ENCODE measurements at regions not wholly inside any gene's neighbourhood (a gene's known extent, or its start where the extent isn't known, plus 50 kb on each side); places are given as distances from the start of the nearest gene placed in this dataset.

GRCh38 chrX:125439194-125439849 lies 119.7 kb downstream of the TEX13C start (continued):
- TF ChIP-seq NRF1 (conservative IDR thresholded peaks at IDR 0.05 in 1 of 2, IDR thresholded peaks at IDR 0.05 in 1 of 2), result no peak
- TF ChIP-seq, protein P1, sequence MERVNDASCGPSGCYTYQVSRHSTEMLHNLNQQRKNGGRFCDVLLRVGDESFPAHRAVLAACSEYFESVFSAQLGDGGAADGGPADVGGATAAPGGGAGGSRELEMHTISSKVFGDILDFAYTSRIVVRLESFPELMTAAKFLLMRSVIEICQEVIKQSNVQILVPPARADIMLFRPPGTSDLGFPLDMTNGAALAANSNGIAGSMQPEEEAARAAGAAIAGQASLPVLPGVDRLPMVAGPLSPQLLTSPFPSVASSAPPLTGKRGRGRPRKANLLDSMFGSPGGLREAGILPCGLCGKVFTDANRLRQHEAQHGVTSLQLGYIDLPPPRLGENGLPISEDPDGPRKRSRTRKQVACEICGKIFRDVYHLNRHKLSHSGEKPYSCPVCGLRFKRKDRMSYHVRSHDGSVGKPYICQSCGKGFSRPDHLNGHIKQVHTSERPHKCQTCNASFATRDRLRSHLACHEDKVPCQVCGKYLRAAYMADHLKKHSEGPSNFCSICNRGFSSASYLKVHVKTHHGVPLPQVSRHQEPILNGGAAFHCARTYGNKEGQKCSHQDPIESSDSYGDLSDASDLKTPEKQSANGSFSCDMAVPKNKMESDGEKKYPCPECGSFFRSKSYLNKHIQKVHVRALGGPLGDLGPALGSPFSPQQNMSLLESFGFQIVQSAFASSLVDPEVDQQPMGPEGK (CRISPR knock-in tag; IDR thresholded peaks at IDR 0.05; ENCODE audit: borderline replicate concordance), result no peak
- TF ChIP-seq NFRKB (IDR thresholded peaks at IDR 0.05; ENCODE audit: low read depth), result no peak
- TF ChIP-seq MED1 (CRISPR knock-in tag; IDR thresholded peaks at IDR 0.05; ENCODE audit: borderline replicate concordance), result no peak
- no peak for TF ChIP-seq ZNF311 (CRISPR knock-in tag; IDR thresholded peaks at IDR 0.05)
- TF ChIP-seq CEBPB (tag; IDR thresholded peaks at IDR 0.05), result peak; percentile 97
- no peak for TF ChIP-seq UBTF (IDR thresholded peaks at IDR 0.05; ENCODE audit: borderline replicate concordance in 1 of 2, low read depth in 2 of 2, low read length in 2 of 2)
- TF ChIP-seq, protein P2, sequence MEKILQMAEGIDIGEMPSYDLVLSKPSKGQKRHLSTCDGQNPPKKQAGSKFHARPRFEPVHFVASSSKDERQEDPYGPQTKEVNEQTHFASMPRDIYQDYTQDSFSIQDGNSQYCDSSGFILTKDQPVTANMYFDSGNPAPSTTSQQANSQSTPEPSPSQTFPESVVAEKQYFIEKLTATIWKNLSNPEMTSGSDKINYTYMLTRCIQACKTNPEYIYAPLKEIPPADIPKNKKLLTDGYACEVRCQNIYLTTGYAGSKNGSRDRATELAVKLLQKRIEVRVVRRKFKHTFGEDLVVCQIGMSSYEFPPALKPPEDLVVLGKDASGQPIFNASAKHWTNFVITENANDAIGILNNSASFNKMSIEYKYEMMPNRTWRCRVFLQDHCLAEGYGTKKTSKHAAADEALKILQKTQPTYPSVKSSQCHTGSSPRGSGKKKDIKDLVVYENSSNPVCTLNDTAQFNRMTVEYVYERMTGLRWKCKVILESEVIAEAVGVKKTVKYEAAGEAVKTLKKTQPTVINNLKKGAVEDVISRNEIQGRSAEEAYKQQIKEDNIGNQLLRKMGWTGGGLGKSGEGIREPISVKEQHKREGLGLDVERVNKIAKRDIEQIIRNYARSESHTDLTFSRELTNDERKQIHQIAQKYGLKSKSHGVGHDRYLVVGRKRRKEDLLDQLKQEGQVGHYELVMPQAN (IDR thresholded peaks at IDR 0.05; ENCODE audit: borderline replicate concordance), result no peak
- TF ChIP-seq ZNF224 (CRISPR knock-in tag; IDR thresholded peaks at IDR 0.05), result no peak
- no peak for TF ChIP-seq SIRT6 (IDR thresholded peaks at IDR 0.05; ENCODE audit: low read depth, low read length)
- no peak for TF ChIP-seq ZKSCAN8 (CRISPR knock-in tag; IDR thresholded peaks at IDR 0.05)
- TF ChIP-seq REST (IDR thresholded peaks at IDR 0.05; ENCODE audit: borderline replicate concordance), result peak; percentile 32; the same call in 1 of the 2 replicates
- no peak for TF ChIP-seq REST (CRISPR knock-in tag; IDR thresholded peaks at IDR 0.05; ENCODE audit: low read depth)
- no peak for TF ChIP-seq ERF (CRISPR knock-in tag; IDR thresholded peaks at IDR 0.05)
